NCI-H1930 (cell line): ENCODE measurements at regions not wholly inside any gene's neighbourhood (a gene's known extent, or its start where the extent isn't known, plus 50 kb on each side); places are given as distances from the start of the nearest gene placed in this dataset.
"Not testable (repeated sequence)": the region's sequence is repeated elsewhere in the genome, so short reads cannot be mapped to it uniquely, and the experiment has no call there.

Source experiments
- DNase-seq, 2 experiments: peaks; one replicate each; lab custom pipeline; 2025; lab: John Stamatoyannopoulos, UW

DNA sequence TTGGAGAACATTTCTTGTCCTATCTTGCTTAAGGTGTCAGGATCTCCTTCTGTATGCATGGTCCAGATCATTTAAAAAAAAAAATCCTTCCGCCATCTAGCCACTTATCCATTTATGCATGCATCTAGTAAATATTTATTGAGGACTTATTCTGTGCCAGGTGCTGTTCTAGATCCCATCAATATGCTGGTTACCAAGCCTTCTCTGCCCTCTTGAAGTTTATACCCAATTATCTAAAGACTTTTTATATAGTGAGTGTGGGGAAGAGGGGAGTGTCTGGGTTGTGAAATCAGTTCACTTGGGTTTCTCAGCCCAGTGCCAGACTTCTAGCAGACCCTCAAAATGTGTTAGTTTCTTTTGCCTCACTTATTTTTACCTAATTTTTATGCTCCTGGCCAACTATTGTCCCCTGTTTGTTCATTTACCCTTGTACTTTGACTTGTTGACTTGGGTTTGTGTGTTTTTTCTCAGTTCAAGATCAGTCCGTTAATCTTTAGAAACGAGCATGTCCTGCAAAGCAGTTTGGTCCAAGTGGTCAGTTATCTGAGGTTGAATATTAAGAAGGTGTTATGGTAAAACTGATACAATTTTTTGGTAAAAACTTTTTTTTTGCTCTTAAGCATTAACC lies 488.9 kb downstream of the PCNX1 start:
- no peak for DNase-seq

- DNase-seq, result no peak
These were observed 490.1 kb downstream of the PCNX1 start for GRCh38 chr14:71397371-71397770.

DNA sequence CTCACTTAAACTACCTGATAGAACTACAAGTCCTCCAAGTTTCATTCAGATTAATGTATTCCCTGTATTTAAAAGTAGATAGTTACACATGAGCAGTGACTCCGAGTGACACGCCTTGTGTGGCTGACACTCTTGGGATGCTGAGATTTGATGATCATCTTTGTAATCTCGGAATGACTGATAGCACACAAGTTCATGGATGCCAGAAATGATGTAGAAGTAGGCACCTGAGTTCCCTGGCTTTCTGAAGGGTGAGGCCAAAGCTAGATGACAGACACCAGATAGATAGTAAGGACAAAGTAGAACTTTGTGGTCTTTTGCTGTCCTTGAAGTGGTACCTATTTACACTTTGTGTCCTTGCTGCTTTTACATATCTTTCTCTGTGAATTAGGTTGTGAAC lies 491.2 kb downstream of the PCNX1 start:
- DNase-seq, result no peak

DNA sequence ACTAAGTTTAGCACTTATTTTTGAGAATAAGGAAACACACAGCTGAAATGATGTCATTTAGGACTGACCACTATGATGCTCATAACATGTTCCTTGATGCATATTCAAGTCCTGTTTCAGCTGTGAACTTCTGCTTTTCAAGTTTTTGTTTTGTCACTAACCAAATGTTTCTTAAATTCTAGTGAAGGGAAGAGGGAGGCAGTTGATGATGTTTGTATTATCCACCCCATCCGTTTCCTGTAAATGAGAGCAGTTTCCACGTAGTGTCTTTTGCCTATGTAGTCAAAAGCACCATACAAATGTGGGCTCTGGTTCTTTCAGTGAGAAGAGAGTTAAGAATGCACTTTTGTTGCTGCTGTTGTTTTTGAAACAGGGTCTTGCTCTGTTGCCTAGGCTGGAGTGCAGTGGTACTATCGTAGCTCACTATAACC lies 491.8 kb downstream of the PCNX1 start:
- no peak for DNase-seq

- DNase-seq, result no peak
These were observed 493.6 kb downstream of the PCNX1 start for GRCh38 chr14:71400871-71401321.

DNA sequence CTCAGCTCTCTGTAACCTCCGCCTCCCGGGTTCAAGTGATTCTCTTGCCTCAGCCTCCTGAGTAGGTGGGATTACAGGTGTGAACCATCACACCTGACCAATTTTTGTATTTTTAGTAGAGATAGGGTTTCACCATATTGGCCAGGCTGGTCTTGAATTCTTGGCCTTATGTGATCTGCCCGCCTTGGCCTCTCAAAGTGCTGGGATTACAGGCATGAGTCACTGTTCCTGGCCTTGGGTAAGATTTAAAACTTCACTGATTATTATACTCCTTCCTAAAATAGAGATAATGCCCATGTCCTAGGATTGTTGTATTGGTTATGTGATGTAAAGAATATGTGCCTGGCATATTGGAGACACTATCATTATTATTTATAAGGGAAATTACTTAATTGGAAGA lies 495.2 kb downstream of the PCNX1 start:
- DNase-seq, result not testable (repeated sequence)

GRCh38 chr14:71403656-71404055 lies 496.4 kb downstream of the PCNX1 start:
- no peak for DNase-seq

- DNase-seq, result no peak
These were observed 498.4 kb downstream of the PCNX1 start for GRCh38 chr14:71405676-71406075.

- DNase-seq, result no peak
These were observed 501.2 kb downstream of the PCNX1 start for GRCh38 chr14:71408362-71409030.

- no peak for DNase-seq
These were observed 503.5 kb downstream of the PCNX1 start for GRCh38 chr14:71410578-71411284.

DNA sequence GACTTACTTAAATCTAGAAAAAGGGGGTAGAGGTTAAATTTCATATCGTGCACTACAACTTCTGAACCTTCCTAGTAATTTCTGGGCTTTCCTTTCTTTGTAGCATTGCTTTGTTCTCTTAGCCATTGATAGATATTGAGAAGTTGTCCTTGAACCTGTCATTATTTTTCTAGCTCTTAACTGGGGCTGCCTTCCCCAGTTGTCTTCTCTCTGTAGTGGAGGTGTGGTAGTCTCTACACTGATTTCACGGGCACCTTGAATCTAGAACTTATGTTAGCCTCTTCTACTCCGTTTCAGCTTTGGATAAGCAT lies 504.0 kb downstream of the PCNX1 start:
- DNase-seq, result no peak

DNA sequence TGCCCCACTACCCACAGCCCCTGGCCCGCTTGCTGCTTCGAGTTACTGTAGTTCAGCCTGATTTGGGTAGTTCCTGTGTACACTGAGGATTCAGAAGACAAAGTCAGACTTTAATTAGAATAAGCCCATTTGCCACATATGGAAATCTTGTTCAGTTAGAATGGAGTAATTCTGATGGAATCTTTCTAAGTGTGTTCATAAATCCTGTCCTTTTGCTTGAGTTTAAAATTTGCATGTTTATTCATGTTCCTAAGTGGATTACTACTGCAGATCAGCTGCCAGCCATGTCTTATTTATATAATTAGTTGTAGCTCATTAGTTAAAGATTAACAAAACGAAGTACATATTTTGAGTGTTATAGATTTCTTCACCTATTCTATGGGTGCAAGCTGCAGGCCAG lies 504.5 kb downstream of the PCNX1 start:
- DNase-seq, result no peak

GRCh38 chr14:71414631-71415403 lies 507.6 kb downstream of the PCNX1 start:
- DNase-seq, result no peak

DNA sequence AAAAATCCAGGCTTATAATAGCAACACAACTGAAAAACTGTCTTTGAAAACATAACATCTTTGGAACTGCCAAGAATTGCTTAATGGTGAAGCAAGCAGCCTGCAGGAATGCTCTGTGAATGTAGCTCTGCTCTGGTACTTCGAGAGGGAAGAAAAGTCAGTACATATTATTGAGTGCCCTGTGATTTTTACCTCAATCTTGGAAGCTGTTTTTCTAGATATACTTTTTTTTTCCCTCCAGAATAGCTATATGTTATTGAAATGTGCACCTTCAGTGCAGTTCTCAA lies 508.1 kb downstream of the PCNX1 start:
- no peak for DNase-seq

DNA sequence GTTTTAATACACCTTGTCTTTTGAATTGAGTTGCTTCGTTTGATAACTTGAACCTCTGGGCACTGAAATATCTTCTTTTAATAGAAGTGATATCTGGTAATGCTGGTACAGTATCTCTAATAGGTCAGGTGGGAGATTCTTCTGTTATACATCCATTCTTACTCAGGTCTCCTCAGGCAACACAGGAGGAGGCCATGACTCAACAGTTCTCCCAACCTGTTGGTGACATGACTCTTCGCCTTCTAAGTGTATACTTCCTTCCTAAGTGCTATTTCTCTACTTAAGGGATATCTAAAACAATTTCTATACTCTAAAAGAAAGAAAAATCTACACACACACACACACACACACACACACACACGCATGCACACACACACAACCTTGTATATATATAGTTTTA lies 509.1 kb downstream of the PCNX1 start:
- DNase-seq, result no peak

DNA sequence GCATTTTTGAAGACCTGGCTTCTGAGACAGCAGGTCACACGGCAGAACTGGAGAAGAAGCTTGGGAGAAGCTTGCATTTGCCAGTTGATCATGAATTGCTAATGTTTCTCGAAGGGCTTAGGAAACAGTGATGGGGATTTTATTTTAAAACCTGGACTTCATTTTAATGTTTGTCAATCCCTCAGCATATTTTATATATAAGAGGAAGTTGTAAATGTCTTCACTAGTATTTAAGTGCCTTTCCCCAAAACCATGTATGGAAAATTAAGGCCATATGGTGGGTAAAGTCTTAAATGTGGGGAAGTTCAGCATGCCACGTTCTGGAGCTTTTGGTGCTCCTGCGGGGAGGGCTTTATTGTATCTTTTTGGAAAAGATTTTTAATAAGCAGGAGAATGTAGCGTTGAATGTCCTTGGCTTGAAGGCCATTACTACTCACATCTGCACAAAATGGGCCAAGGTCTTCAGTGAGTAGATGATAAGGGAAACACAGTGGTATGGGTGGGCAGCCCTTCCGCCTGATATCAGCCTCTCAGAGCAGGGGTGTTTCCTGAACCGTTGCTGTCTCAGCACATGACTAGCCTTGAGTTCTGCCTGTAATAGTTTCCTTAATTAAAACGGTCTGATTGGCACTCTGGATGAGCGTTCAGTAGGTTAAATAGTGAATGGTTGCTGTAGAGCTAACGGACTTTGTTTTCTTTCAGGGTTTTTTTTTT lies 511.4 kb downstream of the PCNX1 start:
- no peak for DNase-seq

DNA sequence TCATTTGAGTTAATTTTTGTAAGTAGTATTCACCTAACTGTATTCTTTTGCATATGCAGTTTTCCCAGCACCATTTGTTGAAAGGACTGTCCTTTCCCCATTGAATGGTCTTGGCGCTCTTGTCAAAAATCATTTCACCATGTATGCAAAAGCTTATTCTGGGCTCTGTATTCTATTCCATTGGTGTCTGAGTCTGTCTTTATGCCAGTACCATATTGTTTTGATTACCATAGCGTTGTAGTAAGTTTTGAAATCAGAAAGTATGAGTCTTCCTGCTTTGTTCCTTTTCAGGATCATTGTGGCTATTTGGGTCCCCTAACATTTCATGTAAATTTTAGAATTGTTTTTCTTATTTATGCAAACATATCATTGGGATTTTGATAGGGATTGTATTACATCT lies 508.7 kb upstream of the RGS6 start:
- DNase-seq, result no peak

GRCh38 chr14:71424941-71425340 lies 507.3 kb upstream of the RGS6 start:
- no peak for DNase-seq

GRCh38 chr14:71426001-71426400 lies 506.2 kb upstream of the RGS6 start:
- DNase-seq, result no peak

DNA sequence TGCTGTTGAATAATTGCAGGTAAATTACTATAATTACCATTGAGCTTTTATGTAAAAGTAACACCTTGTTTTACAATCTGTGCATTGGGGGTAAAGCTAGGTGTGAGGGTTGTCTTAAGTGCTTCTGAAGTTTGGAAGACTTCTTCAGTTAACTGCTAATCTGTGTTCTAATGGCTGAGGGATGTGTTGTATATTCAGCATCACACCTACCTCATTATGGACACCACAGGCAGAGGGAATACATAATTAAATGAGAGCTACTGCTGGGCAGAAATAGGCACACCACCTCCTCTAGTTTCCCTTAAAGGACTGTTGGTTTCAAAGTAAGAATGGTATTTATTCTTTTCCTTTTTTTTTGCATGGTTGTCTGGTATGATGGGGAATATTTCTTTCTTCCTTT lies 502.3 kb upstream of the RGS6 start:
- DNase-seq, result no peak

DNA sequence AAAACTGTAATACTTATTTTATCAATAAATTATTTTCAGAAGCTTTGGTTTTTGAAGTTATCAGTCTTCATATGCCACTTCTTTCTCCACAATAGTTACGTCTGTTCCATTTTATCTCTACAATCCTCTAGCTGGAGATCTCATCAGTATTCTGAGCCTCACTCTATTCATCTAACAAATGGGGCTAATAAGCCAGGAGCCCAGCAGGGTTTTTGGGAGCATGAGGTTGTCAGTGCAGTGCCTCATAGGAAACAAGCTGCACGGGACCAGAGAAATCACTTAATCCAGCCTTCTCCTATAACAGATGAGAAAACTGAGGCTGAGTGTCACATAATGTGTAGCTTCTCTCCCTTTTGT lies 501.9 kb upstream of the RGS6 start:
- DNase-seq, result no peak

GRCh38 chr14:71430678-71431376 lies 501.4 kb upstream of the RGS6 start:
- DNase-seq, result no peak
